Esophagus squamous epithelium (tissue), 4 donors: ENCODE measurements at regions not wholly inside any gene's neighbourhood (a gene's known extent, or its start where the extent isn't known, plus 50 kb on each side); places are given as distances from the start of the nearest gene placed in this dataset.
"Not testable (repeated sequence)": the region's sequence is repeated elsewhere in the genome, so short reads cannot be mapped to it uniquely, and the experiment has no call there.

Source experiments
- POLR2A ChIP-seq, 4 donors: fragments of 450-650 bp; IDR thresholded peaks; one replicate each; pipeline ENCODE4 v1.6.1; 2017; ENCODE audit warnings: antibody characterized with exemption in 4 of 4, mild to moderate bottlenecking in 4 of 4, moderate library complexity in 3 of 4
- TF ChIP-seq, protein P1 (sequence below), 6 experiments: fragments of 450-650 bp in 4 of 6; fragments of 200-600 bp in 2 of 6; sonication (generic) in 2 of 6; IDR thresholded peaks; one replicate each; pipeline ENCODE4 v1.5.1; 2016 to 2019; ENCODE audit warnings: antibody characterized with exemption in 6 of 6, mild to moderate bottlenecking in 4 of 6, moderate library complexity in 4 of 6

DNA sequence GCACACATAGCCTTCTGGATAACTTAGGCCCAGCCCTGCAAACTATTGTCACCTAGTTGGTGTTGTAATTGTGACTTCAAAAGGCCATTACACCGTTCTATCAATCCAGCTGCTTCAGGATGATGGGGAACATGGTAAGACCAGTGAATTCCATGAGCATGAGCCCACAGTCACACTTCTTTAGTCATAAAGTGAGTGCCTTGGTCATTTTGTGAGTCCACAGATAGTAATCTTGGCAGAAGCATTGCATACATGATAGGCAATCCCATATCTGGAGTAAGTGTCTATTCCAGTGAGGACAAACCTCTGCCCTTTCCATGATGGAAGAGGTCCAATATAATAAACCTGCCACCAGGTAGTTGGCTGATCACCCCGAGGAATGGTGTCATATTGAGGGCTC, 94.5 kb upstream of the RAI14 start:
- TF ChIP-seq POLR2A (IDR thresholded peaks at IDR 0.05) = not testable (repeated sequence)
- TF ChIP-seq, protein P1, sequence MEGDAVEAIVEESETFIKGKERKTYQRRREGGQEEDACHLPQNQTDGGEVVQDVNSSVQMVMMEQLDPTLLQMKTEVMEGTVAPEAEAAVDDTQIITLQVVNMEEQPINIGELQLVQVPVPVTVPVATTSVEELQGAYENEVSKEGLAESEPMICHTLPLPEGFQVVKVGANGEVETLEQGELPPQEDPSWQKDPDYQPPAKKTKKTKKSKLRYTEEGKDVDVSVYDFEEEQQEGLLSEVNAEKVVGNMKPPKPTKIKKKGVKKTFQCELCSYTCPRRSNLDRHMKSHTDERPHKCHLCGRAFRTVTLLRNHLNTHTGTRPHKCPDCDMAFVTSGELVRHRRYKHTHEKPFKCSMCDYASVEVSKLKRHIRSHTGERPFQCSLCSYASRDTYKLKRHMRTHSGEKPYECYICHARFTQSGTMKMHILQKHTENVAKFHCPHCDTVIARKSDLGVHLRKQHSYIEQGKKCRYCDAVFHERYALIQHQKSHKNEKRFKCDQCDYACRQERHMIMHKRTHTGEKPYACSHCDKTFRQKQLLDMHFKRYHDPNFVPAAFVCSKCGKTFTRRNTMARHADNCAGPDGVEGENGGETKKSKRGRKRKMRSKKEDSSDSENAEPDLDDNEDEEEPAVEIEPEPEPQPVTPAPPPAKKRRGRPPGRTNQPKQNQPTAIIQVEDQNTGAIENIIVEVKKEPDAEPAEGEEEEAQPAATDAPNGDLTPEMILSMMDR (IDR thresholded peaks at IDR 0.05) = not testable (repeated sequence)
